HCT116 (cell line): ENCODE measurements at regions not wholly inside any gene's neighbourhood (a gene's known extent, or its start where the extent isn't known, plus 50 kb on each side); places are given as distances from the start of the nearest gene placed in this dataset.

ENCODE experiments used
- ATAC-seq: fragments of 200-7000 bp; cut with Tn5 transposase; 2 replicates; pipeline ENCODE4 v1.9.1; 2020; ENCODE audit warnings: mild to moderate bottlenecking, moderate library complexity
- BruUV-seq: library from RNA; stranded (reverse); fragments of 400-500 nt; replicated peaks from 2 replicates; lab custom pipeline; 2021; lab: Mats Ljungman, UMichigan
- CTCF ChIA-PET: fragments of 300-600 bp; sonication (Branson Sonifier 250); formaldehyde crosslinking; loops from one replicate; lab custom pipeline; 2021; ENCODE audit warnings: antibody characterized with exemption; lab: Charles Lee
- POLR2A ChIA-PET: fragments of 300-600, 350-600 bp; sonication (Branson Sonifier 250); formaldehyde crosslinking; loops from one replicate; lab custom pipeline; 2021; ENCODE audit warnings: antibody characterized with exemption; lab: Charles Lee
- RAD21 ChIA-PET, 2 experiments: fragments of 300-600 bp; sonication (Branson Sonifier 250); formaldehyde crosslinking; loops; one replicate each; lab custom pipeline; 2023; ENCODE audit warnings: low total read pairs in 2 of 2; ENCODE audit not compliant: uncharacterized antibody in 2 of 2, unreplicated experiment in 2 of 2, low non-redundant PET in 1 of 2; lab: Charles Lee
- DNase-seq: peaks from one replicate; pipeline ENCODE4 v3.0.0-alpha.2; 2010; ENCODE audit warnings: low read depth, low spot score
- H2AFZ ChIP-seq: fragments of 200-600 bp; shearing (Covaris generic), sonication (generic); 2 replicates; pipeline ENCODE4 v1.6.1; 2017; ENCODE audit warnings: low read depth, mixed run types, mixed read lengths, antibody characterized with exemption, low read length; ENCODE audit not compliant: poor library complexity, severe bottlenecking
- H3K27ac ChIP-seq: 2 replicates; pipeline ENCODE4 v1.5.1; 2012; ENCODE audit warnings: low read depth, low read length
- H3K27me3 ChIP-seq: fragments of 200-600 bp; sonication (generic); 2 replicates; pipeline ENCODE4 v1.6.1; 2016; ENCODE audit warnings: mixed run types, low read length, mixed read lengths; ENCODE audit not compliant: insufficient read depth
- H3K36me3 ChIP-seq, 2 experiments: fragments of 200-500 bp in 1 of 2; fragments of 200-600 bp in 1 of 2; sonication (Bioruptor generic) in 1 of 2; sonication (generic) in 1 of 2; 2 replicates each; pipeline versions ENCODE4 v1.5.1 to v1.6.1; 2014 to 2016; ENCODE audit warnings: low read length in 2 of 2, inconsistent platforms in 1 of 2, mixed read lengths in 1 of 2, mixed run types in 1 of 2; ENCODE audit not compliant: insufficient read depth in 2 of 2, control insufficient read depth in 1 of 2
- H3K4me1 ChIP-seq, 2 experiments: fragments of 200-600 bp in 1 of 2; sonication (generic) in 1 of 2; 2 replicates each; pipeline versions ENCODE4 v1.5.1 to v1.6.1; 2012 to 2017; ENCODE audit warnings: low read length in 2 of 2, inconsistent platforms in 1 of 2, mild to moderate bottlenecking in 1 of 2, mixed read lengths in 1 of 2, mixed run types in 1 of 2, moderate library complexity in 1 of 2; ENCODE audit not compliant: insufficient read depth in 2 of 2, control insufficient read depth in 1 of 2
- H3K4me2 ChIP-seq: fragments of 200-600 bp; sonication (generic); 2 replicates; pipeline ENCODE4 v1.6.1; 2017; ENCODE audit warnings: mixed run types, low read length, mixed read lengths
- H3K4me3 ChIP-seq, 2 experiments: fragments of 200-600 bp in 1 of 2; sonication (generic) in 1 of 2; replicated peaks in 1 of 2; 2 replicates each; pipeline ENCODE4 v1.5.1; 2011 to 2016; ENCODE audit warnings: low read length in 2 of 2, control low read depth in 1 of 2, low read depth in 1 of 2, mild to moderate bottlenecking in 1 of 2, mixed read lengths in 1 of 2, mixed run types in 1 of 2
- H3K79me2 ChIP-seq: fragments of 200-600 bp; sonication (generic); 2 replicates; pipeline ENCODE4 v1.6.1; 2017; ENCODE audit warnings: mild to moderate bottlenecking, mixed run types, low read length, moderate library complexity, mixed read lengths; ENCODE audit not compliant: insufficient read depth
- H3K9ac ChIP-seq: fragments of 200-600 bp; sonication (generic); 2 replicates; pipeline ENCODE4 v1.6.1; 2016; ENCODE audit warnings: low read length, mixed read lengths
- H3K9me2 ChIP-seq: fragments of 200-600 bp; sonication (generic), shearing (Covaris generic); 2 replicates; pipeline ENCODE4 v1.6.1; 2017; ENCODE audit warnings: mixed run types, mild to moderate bottlenecking, moderate library complexity; ENCODE audit not compliant: insufficient read depth
- H3K9me3 ChIP-seq, 2 experiments: fragments of 200-500 bp in 1 of 2; fragments of 200-600 bp in 1 of 2; sonication (Bioruptor generic) in 1 of 2; sonication (generic) in 1 of 2; 2 replicates each; pipeline ENCODE4 v1.6.1; 2014 to 2017; ENCODE audit warnings: low read length in 2 of 2, mixed read lengths in 2 of 2, inconsistent platforms in 1 of 2, low read depth in 1 of 2, mild to moderate bottlenecking in 1 of 2, mixed run types in 1 of 2, moderate library complexity in 1 of 2; ENCODE audit not compliant: control insufficient read depth in 1 of 2, insufficient read depth in 1 of 2
- H4K20me1 ChIP-seq: fragments of 200-600 bp; sonication (generic), shearing (Covaris generic); 2 replicates; pipeline ENCODE4 v1.6.1; 2017; ENCODE audit warnings: mixed run types, mild to moderate bottlenecking, moderate library complexity; ENCODE audit not compliant: insufficient read depth
- CEBPB ChIP-seq: IDR thresholded peaks from 2 replicates; pipeline ENCODE4 v1.6.1; 2012; ENCODE audit warnings: low read depth
- ELF1 ChIP-seq: IDR thresholded peaks from 2 replicates; pipeline ENCODE4 v1.6.1; 2012; ENCODE audit warnings: low read depth, borderline replicate concordance
- EZH2 ChIP-seq: fragments of 200-600 bp; sonication (generic); IDR thresholded peaks from 2 replicates; pipeline ENCODE4 v1.6.1; 2017; ENCODE audit warnings: antibody characterized with exemption, mixed run types
- FOSL1 ChIP-seq: IDR thresholded peaks from 2 replicates; pipeline ENCODE4 v1.6.1; 2012; ENCODE audit warnings: low read depth
- JUND ChIP-seq: IDR thresholded peaks from 2 replicates; pipeline ENCODE4 v1.6.1; 2012
- SIN3A ChIP-seq: IDR thresholded peaks from 2 replicates; pipeline ENCODE4 v1.6.1; 2012; ENCODE audit warnings: low read depth
- SP1 ChIP-seq: IDR thresholded peaks from 2 replicates; pipeline ENCODE4 v1.6.1; 2012; ENCODE audit warnings: low read depth
- TCF7L2 ChIP-seq: IDR thresholded peaks from 2 replicates; pipeline ENCODE4 v1.7.0; 2011; ENCODE audit warnings: borderline replicate concordance, inconsistent platforms; ENCODE audit not compliant: insufficient read depth, insufficient read length; ENCODE audit errors: extremely low read depth
- YY1 ChIP-seq: IDR thresholded peaks from 2 replicates; pipeline ENCODE4 v1.6.1; 2011; ENCODE audit warnings: low read length, low read depth, moderate library complexity, mild to moderate bottlenecking; ENCODE audit not compliant: insufficient replicate concordance; ENCODE audit errors: extremely low read depth
- ZFX ChIP-seq: fragments of 450-650 bp; IDR thresholded peaks from 2 replicates; pipeline ENCODE4 v1.6.1; 2017
- intact Hi-C: fragments of 100-400 bp; cut with micrococcal nuclease; formaldehyde crosslinking; loops from 2 replicates; pipeline ENCODE4 v1.10.0; 2022
- TF ChIP-seq, protein P1 (sequence below): IDR thresholded peaks from 2 replicates; pipeline ENCODE4 v1.6.1; 2012; ENCODE audit warnings: low read depth
- TF ChIP-seq, protein P2 (sequence below): IDR thresholded peaks from 2 replicates; pipeline ENCODE4 v1.6.1; 2012
- TF ChIP-seq, protein P3 (sequence below): IDR thresholded peaks from 2 replicates; pipeline ENCODE4 v1.6.1; 2011; ENCODE audit warnings: mild to moderate bottlenecking, low read length, moderate library complexity; ENCODE audit not compliant: insufficient replicate concordance; ENCODE audit errors: extremely low read depth
- TF ChIP-seq, protein P4 (sequence below), 3 experiments: fragments of 200-600 bp in 1 of 3; sonication (generic) in 1 of 3; IDR thresholded peaks in 2 of 3; conservative IDR thresholded peaks in 1 of 3; 2 replicates each; pipeline ENCODE4 v1.5.1; 2012 to 2017; ENCODE audit warnings: low read depth in 2 of 3, low read length in 2 of 3, antibody characterized with exemption in 1 of 3, borderline replicate concordance in 1 of 3, control low read depth in 1 of 3, mild to moderate bottlenecking in 1 of 3, mixed read lengths in 1 of 3, mixed run types in 1 of 3, moderate library complexity in 1 of 3; ENCODE audit not compliant: insufficient read depth in 1 of 3

DNA sequence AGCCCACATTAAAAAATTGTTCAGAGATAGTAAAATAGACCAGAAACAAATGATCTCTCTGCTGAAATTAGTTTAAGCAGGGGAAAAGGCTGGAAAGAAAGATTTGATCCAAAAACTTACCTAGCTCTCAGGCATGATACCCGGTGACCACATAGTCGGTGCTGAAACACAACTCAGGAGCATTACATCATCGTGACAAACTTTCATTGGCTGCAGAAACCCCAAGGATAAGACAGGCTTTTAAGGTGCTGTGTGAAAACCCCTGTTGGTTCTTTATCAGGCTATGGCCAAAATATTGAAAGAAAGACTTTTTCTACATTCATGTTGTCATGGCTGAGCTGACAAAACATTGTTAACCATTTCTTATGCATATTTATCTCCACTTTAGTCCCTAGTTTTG lies 171.7 kb upstream of the KLF12 start:
- H3K9me2 ChIP-seq = no peaks in the 10 kb centered on the region
- no peak overlapping the region for H2AFZ ChIP-seq
- no peaks in the 10 kb centered on the region for H4K20me1 ChIP-seq
- ChIA-PET POLR2A (no interaction called here), RAD21 (no interaction called here), CTCF (no interaction called here)
- ATAC-seq = no peak
- no peaks in the 10 kb centered on the region for H3K4me1 ChIP-seq
- intact Hi-C loops = no loop called here
- no peaks in the 10 kb centered on the region for H3K9me3 ChIP-seq
- H3K4me3 ChIP-seq = no peak overlapping the region
- no peaks in the 10 kb centered on the region for H3K36me3 ChIP-seq
- no TSS peak for BruUV-seq
- H3K27ac ChIP-seq = no peak overlapping the region
- no peaks in the 10 kb centered on the region for H3K79me2 ChIP-seq
- DNase-seq = no peak
- no peak overlapping the region for H3K9ac ChIP-seq
- H3K4me2 ChIP-seq = no peak overlapping the region
- peaks cover 5% of the 10 kb centered on the region; the same call in 1 of the 2 replicates for H3K27me3 ChIP-seq
- TF ChIP-seq, protein P1, sequence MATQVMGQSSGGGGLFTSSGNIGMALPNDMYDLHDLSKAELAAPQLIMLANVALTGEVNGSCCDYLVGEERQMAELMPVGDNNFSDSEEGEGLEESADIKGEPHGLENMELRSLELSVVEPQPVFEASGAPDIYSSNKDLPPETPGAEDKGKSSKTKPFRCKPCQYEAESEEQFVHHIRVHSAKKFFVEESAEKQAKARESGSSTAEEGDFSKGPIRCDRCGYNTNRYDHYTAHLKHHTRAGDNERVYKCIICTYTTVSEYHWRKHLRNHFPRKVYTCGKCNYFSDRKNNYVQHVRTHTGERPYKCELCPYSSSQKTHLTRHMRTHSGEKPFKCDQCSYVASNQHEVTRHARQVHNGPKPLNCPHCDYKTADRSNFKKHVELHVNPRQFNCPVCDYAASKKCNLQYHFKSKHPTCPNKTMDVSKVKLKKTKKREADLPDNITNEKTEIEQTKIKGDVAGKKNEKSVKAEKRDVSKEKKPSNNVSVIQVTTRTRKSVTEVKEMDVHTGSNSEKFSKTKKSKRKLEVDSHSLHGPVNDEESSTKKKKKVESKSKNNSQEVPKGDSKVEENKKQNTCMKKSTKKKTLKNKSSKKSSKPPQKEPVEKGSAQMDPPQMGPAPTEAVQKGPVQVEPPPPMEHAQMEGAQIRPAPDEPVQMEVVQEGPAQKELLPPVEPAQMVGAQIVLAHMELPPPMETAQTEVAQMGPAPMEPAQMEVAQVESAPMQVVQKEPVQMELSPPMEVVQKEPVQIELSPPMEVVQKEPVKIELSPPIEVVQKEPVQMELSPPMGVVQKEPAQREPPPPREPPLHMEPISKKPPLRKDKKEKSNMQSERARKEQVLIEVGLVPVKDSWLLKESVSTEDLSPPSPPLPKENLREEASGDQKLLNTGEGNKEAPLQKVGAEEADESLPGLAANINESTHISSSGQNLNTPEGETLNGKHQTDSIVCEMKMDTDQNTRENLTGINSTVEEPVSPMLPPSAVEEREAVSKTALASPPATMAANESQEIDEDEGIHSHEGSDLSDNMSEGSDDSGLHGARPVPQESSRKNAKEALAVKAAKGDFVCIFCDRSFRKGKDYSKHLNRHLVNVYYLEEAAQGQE = no peak
- TF ChIP-seq SP1 = no peak
- TF ChIP-seq TCF7L2 = no peak
- TF ChIP-seq, protein P2, sequence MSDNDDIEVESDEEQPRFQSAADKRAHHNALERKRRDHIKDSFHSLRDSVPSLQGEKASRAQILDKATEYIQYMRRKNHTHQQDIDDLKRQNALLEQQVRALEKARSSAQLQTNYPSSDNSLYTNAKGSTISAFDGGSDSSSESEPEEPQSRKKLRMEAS = no peak
- TF ChIP-seq, protein P3, sequence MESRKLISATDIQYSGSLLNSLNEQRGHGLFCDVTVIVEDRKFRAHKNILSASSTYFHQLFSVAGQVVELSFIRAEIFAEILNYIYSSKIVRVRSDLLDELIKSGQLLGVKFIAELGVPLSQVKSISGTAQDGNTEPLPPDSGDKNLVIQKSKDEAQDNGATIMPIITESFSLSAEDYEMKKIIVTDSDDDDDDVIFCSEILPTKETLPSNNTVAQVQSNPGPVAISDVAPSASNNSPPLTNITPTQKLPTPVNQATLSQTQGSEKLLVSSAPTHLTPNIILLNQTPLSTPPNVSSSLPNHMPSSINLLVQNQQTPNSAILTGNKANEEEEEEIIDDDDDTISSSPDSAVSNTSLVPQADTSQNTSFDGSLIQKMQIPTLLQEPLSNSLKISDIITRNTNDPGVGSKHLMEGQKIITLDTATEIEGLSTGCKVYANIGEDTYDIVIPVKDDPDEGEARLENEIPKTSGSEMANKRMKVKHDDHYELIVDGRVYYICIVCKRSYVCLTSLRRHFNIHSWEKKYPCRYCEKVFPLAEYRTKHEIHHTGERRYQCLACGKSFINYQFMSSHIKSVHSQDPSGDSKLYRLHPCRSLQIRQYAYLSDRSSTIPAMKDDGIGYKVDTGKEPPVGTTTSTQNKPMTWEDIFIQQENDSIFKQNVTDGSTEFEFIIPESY = no peak
- no peak for TF ChIP-seq CEBPB
- no peak for TF ChIP-seq YY1
- no peak for TF ChIP-seq SIN3A
- TF ChIP-seq FOSL1 = no peak
- no peak for TF ChIP-seq JUND
- TF ChIP-seq, protein P4, sequence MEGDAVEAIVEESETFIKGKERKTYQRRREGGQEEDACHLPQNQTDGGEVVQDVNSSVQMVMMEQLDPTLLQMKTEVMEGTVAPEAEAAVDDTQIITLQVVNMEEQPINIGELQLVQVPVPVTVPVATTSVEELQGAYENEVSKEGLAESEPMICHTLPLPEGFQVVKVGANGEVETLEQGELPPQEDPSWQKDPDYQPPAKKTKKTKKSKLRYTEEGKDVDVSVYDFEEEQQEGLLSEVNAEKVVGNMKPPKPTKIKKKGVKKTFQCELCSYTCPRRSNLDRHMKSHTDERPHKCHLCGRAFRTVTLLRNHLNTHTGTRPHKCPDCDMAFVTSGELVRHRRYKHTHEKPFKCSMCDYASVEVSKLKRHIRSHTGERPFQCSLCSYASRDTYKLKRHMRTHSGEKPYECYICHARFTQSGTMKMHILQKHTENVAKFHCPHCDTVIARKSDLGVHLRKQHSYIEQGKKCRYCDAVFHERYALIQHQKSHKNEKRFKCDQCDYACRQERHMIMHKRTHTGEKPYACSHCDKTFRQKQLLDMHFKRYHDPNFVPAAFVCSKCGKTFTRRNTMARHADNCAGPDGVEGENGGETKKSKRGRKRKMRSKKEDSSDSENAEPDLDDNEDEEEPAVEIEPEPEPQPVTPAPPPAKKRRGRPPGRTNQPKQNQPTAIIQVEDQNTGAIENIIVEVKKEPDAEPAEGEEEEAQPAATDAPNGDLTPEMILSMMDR (IDR thresholded peaks at IDR 0.05 in 2 of 3, conservative IDR thresholded peaks at IDR 0.05 in 1 of 3; ENCODE audit: borderline replicate concordance in 1 of 3, insufficient read depth in 1 of 3, low read depth in 2 of 3, low read length in 2 of 3) = no peak
- no peak for TF ChIP-seq EZH2
- TF ChIP-seq ZFX = no peak
- no peak for TF ChIP-seq ELF1
